ENCODE measurements at regions not wholly inside any gene's neighbourhood (a gene's known extent, or its start where the extent isn't known, plus 50 kb on each side); places are given as distances from the start of the nearest gene placed in this dataset.

DNA sequence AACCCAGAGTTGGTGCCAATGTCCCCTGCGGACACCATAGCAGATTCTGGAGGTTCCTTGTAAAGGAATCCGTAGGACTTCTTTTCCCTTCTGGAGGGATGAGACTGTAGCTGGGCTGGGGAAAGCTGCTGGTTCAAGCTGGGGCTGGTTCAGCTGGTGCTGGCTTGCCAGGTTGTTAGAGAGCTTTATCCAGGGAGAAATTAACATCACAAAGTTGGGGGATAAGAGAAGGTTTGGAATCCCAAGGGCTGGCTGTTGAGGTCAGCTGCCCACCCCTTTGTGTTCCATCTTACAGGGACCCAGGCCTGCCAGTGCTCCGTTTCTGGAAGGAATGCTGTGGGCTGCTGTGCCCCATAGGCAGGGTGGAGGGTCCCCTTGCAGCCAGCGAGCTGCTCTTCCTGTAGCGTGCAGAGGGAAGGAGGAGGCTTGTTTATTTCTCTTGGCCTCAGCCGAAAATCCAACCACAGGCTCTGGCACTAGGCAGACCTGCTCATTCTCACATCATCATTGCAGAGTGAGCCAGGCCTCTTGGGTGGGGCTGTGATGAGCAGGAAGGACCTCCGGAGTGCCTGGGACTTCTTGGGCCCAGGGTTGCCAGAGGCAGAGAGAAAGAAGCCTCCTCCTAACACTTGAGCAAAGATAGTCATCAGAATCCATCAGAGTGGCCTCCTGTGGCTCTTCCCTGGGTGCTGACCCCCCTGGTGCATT lies 251.1 kb downstream of the SEC14L1 start:
- TF ChIP-seq, protein P1, sequence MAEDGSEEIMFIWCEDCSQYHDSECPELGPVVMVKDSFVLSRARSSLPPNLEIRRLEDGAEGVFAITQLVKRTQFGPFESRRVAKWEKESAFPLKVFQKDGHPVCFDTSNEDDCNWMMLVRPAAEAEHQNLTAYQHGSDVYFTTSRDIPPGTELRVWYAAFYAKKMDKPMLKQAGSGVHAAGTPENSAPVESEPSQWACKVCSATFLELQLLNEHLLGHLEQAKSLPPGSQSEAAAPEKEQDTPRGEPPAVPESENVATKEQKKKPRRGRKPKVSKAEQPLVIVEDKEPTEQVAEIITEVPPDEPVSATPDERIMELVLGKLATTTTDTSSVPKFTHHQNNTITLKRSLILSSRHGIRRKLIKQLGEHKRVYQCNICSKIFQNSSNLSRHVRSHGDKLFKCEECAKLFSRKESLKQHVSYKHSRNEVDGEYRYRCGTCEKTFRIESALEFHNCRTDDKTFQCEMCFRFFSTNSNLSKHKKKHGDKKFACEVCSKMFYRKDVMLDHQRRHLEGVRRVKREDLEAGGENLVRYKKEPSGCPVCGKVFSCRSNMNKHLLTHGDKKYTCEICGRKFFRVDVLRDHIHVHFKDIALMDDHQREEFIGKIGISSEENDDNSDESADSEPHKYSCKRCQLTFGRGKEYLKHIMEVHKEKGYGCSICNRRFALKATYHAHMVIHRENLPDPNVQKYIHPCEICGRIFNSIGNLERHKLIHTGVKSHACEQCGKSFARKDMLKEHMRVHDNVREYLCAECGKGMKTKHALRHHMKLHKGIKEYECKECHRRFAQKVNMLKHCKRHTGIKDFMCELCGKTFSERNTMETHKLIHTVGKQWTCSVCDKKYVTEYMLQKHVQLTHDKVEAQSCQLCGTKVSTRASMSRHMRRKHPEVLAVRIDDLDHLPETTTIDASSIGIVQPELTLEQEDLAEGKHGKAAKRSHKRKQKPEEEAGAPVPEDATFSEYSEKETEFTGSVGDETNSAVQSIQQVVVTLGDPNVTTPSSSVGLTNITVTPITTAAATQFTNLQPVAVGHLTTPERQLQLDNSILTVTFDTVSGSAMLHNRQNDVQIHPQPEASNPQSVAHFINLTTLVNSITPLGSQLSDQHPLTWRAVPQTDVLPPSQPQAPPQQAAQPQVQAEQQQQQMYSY (CRISPR knock-in tag; IDR thresholded peaks at IDR 0.05): no peak
- TF ChIP-seq TEAD1 (CRISPR knock-in tag; IDR thresholded peaks at IDR 0.05): peak; percentile 36; the same call in 1 of the 2 replicates
- no peak for TF ChIP-seq GABPB1 (CRISPR knock-in tag; IDR thresholded peaks at IDR 0.05)
- TF ChIP-seq FOXK1 (CRISPR knock-in tag; IDR thresholded peaks at IDR 0.05): peak; percentile 36; the same call in 1 of the 2 replicates
- TF ChIP-seq TCF7 (CRISPR knock-in tag; IDR thresholded peaks at IDR 0.05; ENCODE audit: low read depth): no peak
- no peak for TF ChIP-seq TEAD4 (CRISPR knock-in tag; IDR thresholded peaks at IDR 0.05)
- TF ChIP-seq, protein P2, sequence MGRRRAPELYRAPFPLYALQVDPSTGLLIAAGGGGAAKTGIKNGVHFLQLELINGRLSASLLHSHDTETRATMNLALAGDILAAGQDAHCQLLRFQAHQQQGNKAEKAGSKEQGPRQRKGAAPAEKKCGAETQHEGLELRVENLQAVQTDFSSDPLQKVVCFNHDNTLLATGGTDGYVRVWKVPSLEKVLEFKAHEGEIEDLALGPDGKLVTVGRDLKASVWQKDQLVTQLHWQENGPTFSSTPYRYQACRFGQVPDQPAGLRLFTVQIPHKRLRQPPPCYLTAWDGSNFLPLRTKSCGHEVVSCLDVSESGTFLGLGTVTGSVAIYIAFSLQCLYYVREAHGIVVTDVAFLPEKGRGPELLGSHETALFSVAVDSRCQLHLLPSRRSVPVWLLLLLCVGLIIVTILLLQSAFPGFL (CRISPR knock-in tag; IDR thresholded peaks at IDR 0.05; ENCODE audit: borderline replicate concordance): no peak
- TF ChIP-seq, protein P3, sequence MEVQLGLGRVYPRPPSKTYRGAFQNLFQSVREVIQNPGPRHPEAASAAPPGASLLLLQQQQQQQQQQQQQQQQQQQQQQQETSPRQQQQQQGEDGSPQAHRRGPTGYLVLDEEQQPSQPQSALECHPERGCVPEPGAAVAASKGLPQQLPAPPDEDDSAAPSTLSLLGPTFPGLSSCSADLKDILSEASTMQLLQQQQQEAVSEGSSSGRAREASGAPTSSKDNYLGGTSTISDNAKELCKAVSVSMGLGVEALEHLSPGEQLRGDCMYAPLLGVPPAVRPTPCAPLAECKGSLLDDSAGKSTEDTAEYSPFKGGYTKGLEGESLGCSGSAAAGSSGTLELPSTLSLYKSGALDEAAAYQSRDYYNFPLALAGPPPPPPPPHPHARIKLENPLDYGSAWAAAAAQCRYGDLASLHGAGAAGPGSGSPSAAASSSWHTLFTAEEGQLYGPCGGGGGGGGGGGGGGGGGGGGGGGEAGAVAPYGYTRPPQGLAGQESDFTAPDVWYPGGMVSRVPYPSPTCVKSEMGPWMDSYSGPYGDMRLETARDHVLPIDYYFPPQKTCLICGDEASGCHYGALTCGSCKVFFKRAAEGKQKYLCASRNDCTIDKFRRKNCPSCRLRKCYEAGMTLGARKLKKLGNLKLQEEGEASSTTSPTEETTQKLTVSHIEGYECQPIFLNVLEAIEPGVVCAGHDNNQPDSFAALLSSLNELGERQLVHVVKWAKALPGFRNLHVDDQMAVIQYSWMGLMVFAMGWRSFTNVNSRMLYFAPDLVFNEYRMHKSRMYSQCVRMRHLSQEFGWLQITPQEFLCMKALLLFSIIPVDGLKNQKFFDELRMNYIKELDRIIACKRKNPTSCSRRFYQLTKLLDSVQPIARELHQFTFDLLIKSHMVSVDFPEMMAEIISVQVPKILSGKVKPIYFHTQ (CRISPR knock-in tag; IDR thresholded peaks at IDR 0.05): no peak
- TF ChIP-seq FOXJ3 (CRISPR knock-in tag; IDR thresholded peaks at IDR 0.05; ENCODE audit: borderline replicate concordance): no peak
- TF ChIP-seq, protein P4, sequence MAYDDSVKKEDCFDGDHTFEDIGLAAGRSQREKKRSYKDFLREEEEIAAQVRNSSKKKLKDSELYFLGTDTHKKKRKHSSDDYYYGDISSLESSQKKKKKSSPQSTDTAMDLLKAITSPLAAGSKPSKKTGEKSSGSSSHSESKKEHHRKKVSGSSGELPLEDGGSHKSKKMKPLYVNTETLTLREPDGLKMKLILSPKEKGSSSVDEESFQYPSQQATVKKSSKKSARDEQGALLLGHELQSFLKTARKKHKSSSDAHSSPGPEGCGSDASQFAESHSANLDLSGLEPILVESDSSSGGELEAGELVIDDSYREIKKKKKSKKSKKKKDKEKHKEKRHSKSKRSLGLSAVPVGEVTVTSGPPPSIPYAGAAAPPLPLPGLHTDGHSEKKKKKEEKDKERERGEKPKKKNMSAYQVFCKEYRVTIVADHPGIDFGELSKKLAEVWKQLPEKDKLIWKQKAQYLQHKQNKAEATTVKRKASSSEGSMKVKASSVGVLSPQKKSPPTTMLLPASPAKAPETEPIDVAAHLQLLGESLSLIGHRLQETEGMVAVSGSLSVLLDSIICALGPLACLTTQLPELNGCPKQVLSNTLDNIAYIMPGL (CRISPR knock-in tag; IDR thresholded peaks at IDR 0.05): no peak
- TF ChIP-seq OVOL2 (CRISPR knock-in tag; IDR thresholded peaks at IDR 0.05; ENCODE audit: borderline replicate concordance): no peak
- TF ChIP-seq, protein P5, sequence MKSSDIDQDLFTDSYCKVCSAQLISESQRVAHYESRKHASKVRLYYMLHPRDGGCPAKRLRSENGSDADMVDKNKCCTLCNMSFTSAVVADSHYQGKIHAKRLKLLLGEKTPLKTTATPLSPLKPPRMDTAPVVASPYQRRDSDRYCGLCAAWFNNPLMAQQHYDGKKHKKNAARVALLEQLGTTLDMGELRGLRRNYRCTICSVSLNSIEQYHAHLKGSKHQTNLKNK (CRISPR knock-in tag; IDR thresholded peaks at IDR 0.05): no peak
- no peak for TF ChIP-seq RELA (CRISPR knock-in tag; IDR thresholded peaks at IDR 0.05; ENCODE audit: borderline replicate concordance)
- H3K36me3 Mint-ChIP-seq: no peaks in the 10 kb centered on the region
- H3K27me3 Mint-ChIP-seq (ENCODE audit: low read depth): no peaks in the 10 kb centered on the region
- peak overlapping the region; percentile 98 for H3K27ac Mint-ChIP-seq
- ATAC-seq (peak; percentile 64), DNase-seq (ENCODE audit: low spot score) (peak; percentile 51)
- CTCF ChIA-PET: interaction anchor here (0.5 to 5.1 kb wide), 13 partner anchors 9 to 113 kb away, joined by 3 to 57 read pairs (median 5); no protein-coding TSS in a partner anchor
- POLR2A ChIA-PET: interaction anchor here (0.9 to 1.8 kb wide), 3 partner anchors 9 to 29 kb away, joined by 3 to 8 read pairs (median 7); no protein-coding TSS in a partner anchor
- no peaks in the 10 kb centered on the region for H3K9me3 Mint-ChIP-seq
- H3K4me3 Mint-ChIP-seq: peak overlapping the region; percentile 41
- H3K4me1 Mint-ChIP-seq: peaks cover 82% of the 10 kb centered on the region

Data from WTC11 (cell line).